GM04503 (cell line): ENCODE measurements at regions not wholly inside any gene's neighbourhood (a gene's known extent, or its start where the extent isn't known, plus 50 kb on each side); places are given as distances from the start of the nearest gene placed in this dataset.

Source experiments
- DNase-seq: peaks from one replicate; pipeline ENCODE4 v3.0.0-alpha.2; 2012; ENCODE audit warnings: low read depth

GRCh38 chr9:121569266-121569648 is 69.6 kb upstream of the GGTA1 start:
- DNase-seq = no peak

- DNase-seq = no peak
These were observed 72.9 kb upstream of the GGTA1 start for GRCh38 chr9:121572581-121572980.

- DNase-seq = no peak
These were observed 74.3 kb upstream of the GGTA1 start for GRCh38 chr9:121573717-121574485.

GRCh38 chr9:121574774-121575519 is 75.3 kb upstream of the GGTA1 start:
- DNase-seq = no peak

- DNase-seq = no peak
These were observed 75.0 kb upstream of the DAB2IP start for GRCh38 chr9:121576281-121577075.

- DNase-seq = no peak
These were observed 74.3 kb upstream of the DAB2IP start for GRCh38 chr9:121577166-121577565.

GRCh38 chr9:121577572-121577971 is 73.9 kb upstream of the DAB2IP start:
- no peak for DNase-seq

- no peak for DNase-seq
These were observed 69.4 kb upstream of the DAB2IP start for GRCh38 chr9:121581786-121582600.

- DNase-seq = no peak
These were observed 68.8 kb upstream of the DAB2IP start for GRCh38 chr9:121582641-121583040.

- DNase-seq = no peak
These were observed 67.0 kb upstream of the DAB2IP start for GRCh38 chr9:121584421-121584820.

- no peak for DNase-seq
These were observed 63.6 kb upstream of the DAB2IP start for GRCh38 chr9:121587863-121588262.

GRCh38 chr9:121589986-121590385 is 61.4 kb upstream of the DAB2IP start:
- no peak for DNase-seq

- DNase-seq = no peak
These were observed 59.2 kb upstream of the DAB2IP start for GRCh38 chr9:121592265-121592664.

- DNase-seq = no peak
These were observed 58.4 kb upstream of the DAB2IP start for GRCh38 chr9:121593066-121593465.

- peak; percentile 26 for DNase-seq
These were observed 54.9 kb upstream of the DAB2IP start for GRCh38 chr9:121596515-121596914.

GRCh38 chr9:121597698-121598166 is 53.7 kb upstream of the DAB2IP start:
- no peak for DNase-seq

GRCh38 chr9:121598167-121598964 is 53.1 kb upstream of the DAB2IP start:
- no peak for DNase-seq

- DNase-seq = no peak
These were observed 52.2 kb upstream of the DAB2IP start for GRCh38 chr9:121598965-121599871.

- no peak for DNase-seq
These were observed 51.4 kb upstream of the DAB2IP start for GRCh38 chr9:121599872-121600585.
